ENCODE measurements at regions not wholly inside any gene's neighbourhood (a gene's known extent, or its start where the extent isn't known, plus 50 kb on each side); places are given as distances from the start of the nearest gene placed in this dataset.

DNA sequence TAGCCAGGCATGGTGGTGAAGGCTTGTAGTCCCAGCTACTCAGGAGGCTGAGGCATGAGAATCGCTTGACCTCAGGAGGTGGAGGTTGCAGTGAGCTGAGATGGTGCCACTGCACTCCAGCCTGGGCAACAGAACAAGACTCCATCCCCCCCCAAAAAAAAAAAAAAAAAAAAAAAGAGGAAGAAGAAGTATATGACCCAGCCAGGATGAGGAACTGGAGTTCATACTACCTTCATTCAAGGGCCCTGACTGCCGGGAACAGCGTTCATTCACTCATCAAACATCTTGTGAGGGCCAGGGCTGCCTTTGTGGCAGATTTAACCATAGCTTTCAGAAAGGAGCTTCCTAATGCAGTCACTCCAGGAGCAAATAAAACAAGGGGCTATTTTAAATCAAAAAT is 127.6 kb downstream of the MRPS6 start:
- TF ChIP-seq, protein P1, sequence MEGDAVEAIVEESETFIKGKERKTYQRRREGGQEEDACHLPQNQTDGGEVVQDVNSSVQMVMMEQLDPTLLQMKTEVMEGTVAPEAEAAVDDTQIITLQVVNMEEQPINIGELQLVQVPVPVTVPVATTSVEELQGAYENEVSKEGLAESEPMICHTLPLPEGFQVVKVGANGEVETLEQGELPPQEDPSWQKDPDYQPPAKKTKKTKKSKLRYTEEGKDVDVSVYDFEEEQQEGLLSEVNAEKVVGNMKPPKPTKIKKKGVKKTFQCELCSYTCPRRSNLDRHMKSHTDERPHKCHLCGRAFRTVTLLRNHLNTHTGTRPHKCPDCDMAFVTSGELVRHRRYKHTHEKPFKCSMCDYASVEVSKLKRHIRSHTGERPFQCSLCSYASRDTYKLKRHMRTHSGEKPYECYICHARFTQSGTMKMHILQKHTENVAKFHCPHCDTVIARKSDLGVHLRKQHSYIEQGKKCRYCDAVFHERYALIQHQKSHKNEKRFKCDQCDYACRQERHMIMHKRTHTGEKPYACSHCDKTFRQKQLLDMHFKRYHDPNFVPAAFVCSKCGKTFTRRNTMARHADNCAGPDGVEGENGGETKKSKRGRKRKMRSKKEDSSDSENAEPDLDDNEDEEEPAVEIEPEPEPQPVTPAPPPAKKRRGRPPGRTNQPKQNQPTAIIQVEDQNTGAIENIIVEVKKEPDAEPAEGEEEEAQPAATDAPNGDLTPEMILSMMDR (IDR thresholded peaks at IDR 0.05) = no peak
- no peak for TF ChIP-seq POLR2A (IDR thresholded peaks at IDR 0.05)

Data from uterus (tissue), 2 donors.